Fibroblast of lung (primary cell): ENCODE measurements at regions not wholly inside any gene's neighbourhood (a gene's known extent, or its start where the extent isn't known, plus 50 kb on each side); places are given as distances from the start of the nearest gene placed in this dataset.

Experiments used
- EZH2 ChIP-seq: IDR thresholded peaks from 2 replicates; pipeline ENCODE4 v1.5.1; 2012; ENCODE audit warnings: low read length, control low read depth, mild to moderate bottlenecking; ENCODE audit errors: missing control alignments
- TF ChIP-seq, protein P1 (sequence below), 2 donors: IDR thresholded peaks in 1 of 2; conservative IDR thresholded peaks in 1 of 2; 1 replicate in 1 of 2; 2 replicates in 1 of 2; pipeline ENCODE4 v1.5.1; 2011 to 2012; ENCODE audit warnings: low read length in 2 of 2, control low read depth in 1 of 2, inconsistent platforms in 1 of 2, low read depth in 1 of 2, mild to moderate bottlenecking in 1 of 2

- TF ChIP-seq, protein P1, sequence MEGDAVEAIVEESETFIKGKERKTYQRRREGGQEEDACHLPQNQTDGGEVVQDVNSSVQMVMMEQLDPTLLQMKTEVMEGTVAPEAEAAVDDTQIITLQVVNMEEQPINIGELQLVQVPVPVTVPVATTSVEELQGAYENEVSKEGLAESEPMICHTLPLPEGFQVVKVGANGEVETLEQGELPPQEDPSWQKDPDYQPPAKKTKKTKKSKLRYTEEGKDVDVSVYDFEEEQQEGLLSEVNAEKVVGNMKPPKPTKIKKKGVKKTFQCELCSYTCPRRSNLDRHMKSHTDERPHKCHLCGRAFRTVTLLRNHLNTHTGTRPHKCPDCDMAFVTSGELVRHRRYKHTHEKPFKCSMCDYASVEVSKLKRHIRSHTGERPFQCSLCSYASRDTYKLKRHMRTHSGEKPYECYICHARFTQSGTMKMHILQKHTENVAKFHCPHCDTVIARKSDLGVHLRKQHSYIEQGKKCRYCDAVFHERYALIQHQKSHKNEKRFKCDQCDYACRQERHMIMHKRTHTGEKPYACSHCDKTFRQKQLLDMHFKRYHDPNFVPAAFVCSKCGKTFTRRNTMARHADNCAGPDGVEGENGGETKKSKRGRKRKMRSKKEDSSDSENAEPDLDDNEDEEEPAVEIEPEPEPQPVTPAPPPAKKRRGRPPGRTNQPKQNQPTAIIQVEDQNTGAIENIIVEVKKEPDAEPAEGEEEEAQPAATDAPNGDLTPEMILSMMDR (conservative IDR thresholded peaks at IDR 0.05 in 1 of 2, IDR thresholded peaks at IDR 0.05 in 1 of 2; ENCODE audit: low read depth in 1 of 2, low read length in 2 of 2) = no peak
- TF ChIP-seq EZH2 = no peak
These were observed 352.4 kb downstream of the SOCS6 start for GRCh38 chr18:70641156-70641775.
